Tibial nerve (tissue), 4 donors: ENCODE measurements at regions not wholly inside any gene's neighbourhood (a gene's known extent, or its start where the extent isn't known, plus 50 kb on each side); places are given as distances from the start of the nearest gene placed in this dataset.

ENCODE experiments used
- DNase-seq, 2 donors: peaks; one replicate each; pipeline ENCODE4 v3.0.0-alpha.2; 2019; ENCODE audit warnings: low spot score in 2 of 2
- H3K27ac ChIP-seq, 4 donors: fragments of 200-600 bp; sonication (generic) in 3 of 4; one replicate each; pipeline ENCODE4 v1.5.1; 2017 to 2019; ENCODE audit warnings: mild to moderate bottlenecking in 1 of 4
- H3K27me3 ChIP-seq, 2 donors: fragments of 200-600 bp; sonication (generic) in 1 of 2; one replicate each; pipeline versions ENCODE4 v1.5.1 to v1.6.0; 2017 to 2019
- H3K36me3 ChIP-seq, 3 donors: fragments of 200-600 bp; sonication (generic); one replicate each; pipeline ENCODE4 v1.5.1; 2018 to 2019
- H3K4me1 ChIP-seq, 4 donors: fragments of 200-600 bp; sonication (generic) in 3 of 4; one replicate each; pipeline ENCODE4 v1.5.1; 2017 to 2019
- H3K4me3 ChIP-seq, 4 donors: fragments of 200-600 bp; sonication (generic) in 3 of 4; one replicate each; pipeline ENCODE4 v1.5.1; 2017 to 2019; ENCODE audit warnings: mild to moderate bottlenecking in 1 of 4, moderate library complexity in 1 of 4
- H3K9me3 ChIP-seq, 4 donors: fragments of 200-600 bp; sonication (generic) in 3 of 4; one replicate each; pipeline ENCODE4 v1.5.1; 2017 to 2019
- EP300 ChIP-seq, 2 donors: sonication (generic); formaldehyde crosslinking; IDR thresholded peaks; one replicate each; pipeline ENCODE4 v1.6.1; 2017; ENCODE audit warnings: antibody characterized with exemption in 2 of 2, mild to moderate bottlenecking in 1 of 2
- POLR2A ChIP-seq, 2 donors: fragments of 450-650 bp; IDR thresholded peaks; one replicate each; pipeline ENCODE4 v1.6.1; 2017; ENCODE audit warnings: antibody characterized with exemption in 2 of 2, mild to moderate bottlenecking in 2 of 2, moderate library complexity in 2 of 2
- WGBS, 2 donors: methylation state at CpG; one replicate each; pipeline ENCODE4 v1.1.5; 2018; 5-methylcytosine and 5-hydroxymethylcytosine counted together
- TF ChIP-seq, protein P1 (sequence below), 5 experiments: fragments of 200-600 bp in 3 of 5; fragments of 450-650 bp in 2 of 5; sonication (generic) in 3 of 5; IDR thresholded peaks; one replicate each; pipeline ENCODE4 v1.5.1; 2016 to 2019; ENCODE audit warnings: antibody characterized with exemption in 5 of 5, mild to moderate bottlenecking in 3 of 5, moderate library complexity in 2 of 5

DNA sequence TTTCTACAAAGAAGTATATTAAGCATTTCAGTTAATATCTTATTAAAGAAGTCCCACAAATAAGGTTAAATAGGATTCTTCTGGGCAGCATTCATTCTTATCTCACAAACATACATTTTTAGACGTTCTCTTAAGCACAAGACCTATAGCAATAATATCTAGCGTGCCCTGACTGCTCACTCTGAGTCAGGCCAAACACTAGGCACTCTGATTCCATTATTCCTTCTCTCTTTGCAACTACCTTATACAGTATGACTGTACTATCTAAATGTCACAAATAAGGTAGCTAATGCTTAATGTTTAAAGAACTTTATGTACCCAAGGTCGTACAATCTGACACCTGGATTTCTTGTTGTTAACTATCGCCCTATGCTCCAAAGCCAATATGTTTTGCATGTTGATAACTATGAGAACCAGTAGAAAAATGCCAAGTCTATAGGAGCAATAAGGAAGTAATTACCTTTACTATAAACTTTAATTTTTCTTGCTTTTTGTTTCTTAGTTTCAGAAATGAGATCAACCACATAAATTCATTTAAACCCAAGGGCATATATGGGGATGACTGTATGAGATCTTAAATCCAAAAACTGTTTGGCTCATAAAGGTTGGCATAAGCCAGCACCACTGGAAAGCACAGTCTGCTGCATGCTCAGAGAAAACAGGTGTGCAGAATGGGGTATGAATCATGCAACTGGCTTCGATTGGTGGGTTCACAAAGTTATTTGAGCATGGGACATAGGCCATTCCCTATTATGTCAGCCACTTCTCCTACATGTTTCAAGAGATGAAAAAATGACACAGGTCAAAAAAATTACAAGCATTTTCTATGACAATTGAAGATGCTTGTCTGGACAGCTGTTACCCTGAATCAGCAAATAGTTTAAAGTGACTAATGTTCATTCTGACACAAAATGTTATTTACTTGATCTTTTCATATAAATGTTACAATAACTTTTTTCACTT is 352.0 kb downstream of the IRS1 start:
- no peaks in the 10 kb centered on the region for H3K27me3 ChIP-seq
- TF ChIP-seq, protein P1, sequence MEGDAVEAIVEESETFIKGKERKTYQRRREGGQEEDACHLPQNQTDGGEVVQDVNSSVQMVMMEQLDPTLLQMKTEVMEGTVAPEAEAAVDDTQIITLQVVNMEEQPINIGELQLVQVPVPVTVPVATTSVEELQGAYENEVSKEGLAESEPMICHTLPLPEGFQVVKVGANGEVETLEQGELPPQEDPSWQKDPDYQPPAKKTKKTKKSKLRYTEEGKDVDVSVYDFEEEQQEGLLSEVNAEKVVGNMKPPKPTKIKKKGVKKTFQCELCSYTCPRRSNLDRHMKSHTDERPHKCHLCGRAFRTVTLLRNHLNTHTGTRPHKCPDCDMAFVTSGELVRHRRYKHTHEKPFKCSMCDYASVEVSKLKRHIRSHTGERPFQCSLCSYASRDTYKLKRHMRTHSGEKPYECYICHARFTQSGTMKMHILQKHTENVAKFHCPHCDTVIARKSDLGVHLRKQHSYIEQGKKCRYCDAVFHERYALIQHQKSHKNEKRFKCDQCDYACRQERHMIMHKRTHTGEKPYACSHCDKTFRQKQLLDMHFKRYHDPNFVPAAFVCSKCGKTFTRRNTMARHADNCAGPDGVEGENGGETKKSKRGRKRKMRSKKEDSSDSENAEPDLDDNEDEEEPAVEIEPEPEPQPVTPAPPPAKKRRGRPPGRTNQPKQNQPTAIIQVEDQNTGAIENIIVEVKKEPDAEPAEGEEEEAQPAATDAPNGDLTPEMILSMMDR (IDR thresholded peaks at IDR 0.05): no peak
- no peak for TF ChIP-seq EP300 (IDR thresholded peaks at IDR 0.05)
- TF ChIP-seq POLR2A (IDR thresholded peaks at IDR 0.05): no peak
- H3K27ac ChIP-seq: no peak overlapping the region
- peaks cover 0 to 4% (median 0%) of the 10 kb centered on the region in 4 donors for H3K4me1 ChIP-seq
- WGBS, 2 donors: 86% methylated on average over 5 of the region's 5 CpGs
- H3K9me3 ChIP-seq: peaks cover 0 to 6% (median 2%) of the 10 kb centered on the region in 4 donors
- no peak for DNase-seq
- no peaks in the 10 kb centered on the region for H3K36me3 ChIP-seq
- H3K4me3 ChIP-seq: no peak overlapping the region

DNA sequence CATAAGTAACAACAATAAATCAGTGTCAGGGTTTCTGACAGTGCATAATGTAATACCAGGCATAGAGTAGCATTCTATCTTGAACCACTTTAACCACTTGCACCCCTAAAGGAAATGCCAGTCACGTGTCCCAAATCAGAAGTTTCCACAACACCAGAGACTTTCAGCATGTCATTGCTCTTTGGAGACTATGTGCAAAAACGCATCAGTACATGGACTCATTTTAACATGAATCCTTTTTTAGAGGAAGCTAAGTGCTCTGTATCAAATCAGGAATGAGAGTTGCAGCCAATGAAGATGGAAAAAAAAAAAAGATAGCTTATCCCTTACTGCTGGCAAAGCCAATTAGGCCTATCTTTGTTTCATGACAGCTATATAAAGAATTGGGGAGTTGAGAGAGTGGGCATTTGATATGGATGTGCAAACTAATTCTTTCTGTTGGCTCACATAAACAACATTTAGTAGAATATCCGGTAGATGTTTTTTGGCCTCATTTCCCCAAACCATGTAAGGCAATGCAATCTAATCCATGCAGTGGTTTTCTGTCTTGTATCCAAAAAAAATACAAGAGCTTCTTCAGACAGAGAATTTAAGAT is 353.1 kb downstream of the IRS1 start:
- TF ChIP-seq POLR2A (IDR thresholded peaks at IDR 0.05) (no peak), EP300 (IDR thresholded peaks at IDR 0.05) (no peak)
- TF ChIP-seq, protein P1 (IDR thresholded peaks at IDR 0.05): no peak
- Histone ChIP-seq H3K36me3 (no peaks in the 10 kb centered on the region), H3K9me3 (no peaks in the 10 kb centered on the region), H3K27ac (no peak overlapping the region), H3K4me3 (no peak overlapping the region), H3K27me3 (no peaks in the 10 kb centered on the region), H3K4me1 (peaks cover 0 to 4% (median 0%) of the 10 kb centered on the region in 4 donors)
- DNase-seq: no peak
- 60 to 61% methylated on average over 3 of the region's 3 CpGs for WGBS, 2 donors

DNA sequence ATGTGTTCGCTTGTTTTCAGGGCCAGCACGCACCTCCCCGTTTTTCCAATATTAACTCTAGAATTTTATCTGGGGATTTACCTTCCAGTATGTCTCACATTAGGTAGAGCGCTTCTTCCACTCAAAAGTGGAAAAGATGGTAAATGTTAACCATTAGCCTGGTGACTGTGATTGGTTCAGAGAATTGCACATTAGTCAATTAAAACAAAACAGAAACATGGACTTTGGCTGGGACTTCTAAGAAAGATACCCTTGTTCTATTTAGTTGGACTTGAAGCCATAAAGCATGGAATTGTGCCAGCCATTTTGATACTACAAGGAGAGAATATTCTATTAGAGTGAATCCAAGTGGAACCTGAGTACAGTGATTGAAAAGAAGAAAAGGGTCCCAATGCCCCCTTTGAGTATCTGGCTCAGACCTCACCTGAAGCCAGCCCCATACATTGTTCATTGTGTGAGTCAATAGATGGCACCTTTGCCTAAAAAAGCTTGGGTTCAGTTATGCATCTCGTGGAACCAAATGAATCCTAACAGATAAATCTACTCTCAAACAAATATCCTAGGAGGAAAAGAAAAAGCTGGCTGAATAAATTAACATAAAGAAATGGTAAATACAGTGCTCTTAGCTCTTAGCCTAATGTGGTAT is 354.3 kb downstream of the IRS1 start:
- Histone ChIP-seq H3K27ac (no peak overlapping the region), H3K4me1 (peaks cover 0 to 4% (median 0%) of the 10 kb centered on the region in 4 donors), H3K9me3 (no peaks in the 10 kb centered on the region), H3K4me3 (no peak overlapping the region), H3K36me3 (no peaks in the 10 kb centered on the region), H3K27me3 (no peaks in the 10 kb centered on the region)
- TF ChIP-seq, protein P1 (IDR thresholded peaks at IDR 0.05): no peak
- TF ChIP-seq EP300 (IDR thresholded peaks at IDR 0.05) (no peak), POLR2A (IDR thresholded peaks at IDR 0.05) (no peak)
- DNase-seq: no peak
- 92 to 99% methylated on average over 5 of the region's 5 CpGs for WGBS, 2 donors

DNA sequence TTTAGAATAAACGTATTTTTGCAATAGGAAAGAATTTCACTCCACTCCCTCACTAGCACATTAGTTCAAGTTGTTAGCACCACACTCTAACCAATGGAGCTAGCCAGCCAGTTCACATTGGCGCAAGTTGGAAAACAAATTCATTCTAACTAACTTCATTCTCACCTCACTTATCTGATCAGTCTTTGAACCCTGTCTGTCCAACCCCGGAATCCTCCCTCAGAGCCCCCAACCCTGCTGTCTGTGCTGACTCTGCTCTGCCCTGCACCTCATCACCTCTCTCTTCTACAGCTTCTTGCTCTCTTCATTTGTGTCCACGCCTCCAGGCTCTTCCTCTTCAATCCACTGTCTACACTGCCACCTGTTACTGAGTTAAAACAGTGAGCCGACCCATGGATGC is 356.5 kb downstream of the IRS1 start:
- 89 to 91% methylated on average over 5 of the region's 5 CpGs for WGBS, 2 donors
- no peaks in the 10 kb centered on the region for H3K9me3 ChIP-seq
- H3K27me3 ChIP-seq: no peaks in the 10 kb centered on the region
- no peak for DNase-seq
- H3K4me1 ChIP-seq: peaks cover 0 to 10% (median 2%) of the 10 kb centered on the region in 4 donors
- H3K4me3 ChIP-seq: no peak overlapping the region
- TF ChIP-seq, protein P1 (IDR thresholded peaks at IDR 0.05): no peak
- TF ChIP-seq POLR2A (IDR thresholded peaks at IDR 0.05): no peak
- TF ChIP-seq EP300 (IDR thresholded peaks at IDR 0.05): no peak
- H3K27ac ChIP-seq: no peak overlapping the region
- no peaks in the 10 kb centered on the region for H3K36me3 ChIP-seq
